HT1080 (cell line): ENCODE measurements at regions not wholly inside any gene's neighbourhood (a gene's known extent, or its start where the extent isn't known, plus 50 kb on each side); places are given as distances from the start of the nearest gene placed in this dataset.

Source experiments
- DNase-seq: peaks from one replicate; pipeline ENCODE4 v3.0.0-alpha.2; 2015; ENCODE audit warnings: low read depth

DNA sequence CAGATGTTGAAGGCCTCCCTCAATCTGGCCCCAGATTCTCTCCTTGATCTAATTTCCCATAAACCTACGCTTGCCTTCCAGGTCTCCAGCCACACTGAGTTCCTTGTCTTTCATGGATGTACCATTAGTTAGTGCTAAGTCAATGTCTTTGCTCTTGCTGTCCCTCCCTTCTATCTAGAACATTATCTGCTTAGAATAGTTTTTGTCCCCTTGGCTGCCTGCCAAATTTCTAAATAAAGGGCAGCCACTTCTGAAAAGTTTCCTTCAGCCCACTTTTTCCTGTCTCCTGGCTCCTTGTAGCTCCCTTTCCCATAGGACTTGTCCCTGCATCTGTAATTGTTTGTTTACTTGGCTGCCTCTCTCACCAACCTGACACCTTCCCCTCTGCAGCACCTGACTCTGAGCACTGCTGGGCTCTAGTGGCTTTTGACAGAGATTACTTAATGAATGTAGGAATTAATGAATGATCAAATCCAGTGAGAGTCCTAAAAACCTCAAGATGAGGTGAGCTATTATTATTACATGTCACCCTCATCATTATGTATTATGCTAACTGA, 58.3 kb downstream of the CXCL12 start:
- DNase-seq: no peak

DNA sequence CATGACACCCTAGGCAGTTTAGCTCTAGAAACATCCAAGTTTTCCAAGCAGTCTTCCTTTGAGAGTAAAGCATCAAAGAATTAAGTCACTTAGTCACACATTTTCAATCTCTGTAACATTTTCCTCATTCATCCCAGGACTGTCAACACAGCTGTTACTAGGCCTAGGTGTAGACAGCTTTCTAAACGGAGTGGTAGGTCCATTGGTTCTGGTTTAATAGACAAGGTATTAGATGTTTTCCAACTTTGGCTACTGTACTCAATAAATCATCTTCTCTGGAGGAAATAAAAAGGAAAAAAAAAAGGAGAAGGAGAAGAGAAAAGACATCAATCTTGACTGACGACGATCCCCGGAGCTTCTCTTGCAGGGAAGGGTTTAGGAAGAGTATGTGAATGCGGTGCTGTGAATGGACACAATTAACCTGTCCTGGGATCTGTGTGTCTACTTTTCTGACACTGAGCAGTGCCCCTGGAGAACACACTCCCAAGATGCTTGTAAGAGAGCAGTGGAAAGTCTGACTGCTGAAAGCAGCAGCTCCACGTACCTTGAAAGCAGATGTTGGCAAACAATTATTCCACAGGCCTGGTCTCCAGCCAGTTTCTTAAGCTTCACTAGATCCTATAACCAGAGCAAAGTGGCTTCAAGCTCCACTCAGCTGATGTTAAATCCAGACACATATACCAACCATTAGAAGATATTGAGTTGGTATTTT, 59.1 kb downstream of the CXCL12 start:
- no peak for DNase-seq

DNA sequence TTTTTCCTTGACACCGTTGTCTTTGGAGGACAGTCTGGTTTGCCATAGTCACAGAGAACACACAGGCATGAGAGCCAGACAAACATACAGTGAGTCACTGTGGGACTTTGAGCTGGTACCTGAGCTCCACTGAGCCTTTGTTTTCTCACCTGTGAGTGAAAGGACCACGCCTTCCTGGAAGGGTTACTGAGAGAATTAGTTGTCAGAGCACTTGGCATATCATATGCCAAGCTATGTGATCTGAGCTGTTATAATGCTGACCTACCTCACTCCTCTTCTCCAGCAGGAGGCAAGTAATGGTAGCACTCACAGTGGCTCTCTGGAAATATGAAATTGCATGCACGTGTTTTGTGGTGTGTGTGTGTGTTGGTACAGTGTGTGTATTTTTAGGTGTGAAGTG, 59.7 kb downstream of the CXCL12 start:
- no peak for DNase-seq

DNA sequence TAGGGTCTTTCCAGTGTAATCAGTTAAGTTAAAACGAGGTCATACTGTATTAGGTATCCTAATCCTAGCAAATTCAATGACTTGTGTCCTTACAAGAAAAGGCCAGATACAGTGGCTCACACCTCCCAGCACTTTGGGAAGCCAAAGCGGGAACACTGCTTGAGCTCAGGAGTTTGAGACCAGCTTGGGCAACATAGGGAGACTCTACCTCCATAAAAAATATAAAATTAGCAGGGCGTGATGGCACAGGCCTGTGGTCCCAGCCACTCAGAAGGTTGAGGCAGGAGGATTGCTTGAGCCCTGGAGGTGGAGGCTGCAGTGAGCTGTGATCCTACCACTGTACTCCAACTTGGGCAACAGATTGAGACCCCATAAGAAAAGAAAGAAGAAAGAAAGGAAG, 61.1 kb downstream of the CXCL12 start:
- DNase-seq: no peak

DNA sequence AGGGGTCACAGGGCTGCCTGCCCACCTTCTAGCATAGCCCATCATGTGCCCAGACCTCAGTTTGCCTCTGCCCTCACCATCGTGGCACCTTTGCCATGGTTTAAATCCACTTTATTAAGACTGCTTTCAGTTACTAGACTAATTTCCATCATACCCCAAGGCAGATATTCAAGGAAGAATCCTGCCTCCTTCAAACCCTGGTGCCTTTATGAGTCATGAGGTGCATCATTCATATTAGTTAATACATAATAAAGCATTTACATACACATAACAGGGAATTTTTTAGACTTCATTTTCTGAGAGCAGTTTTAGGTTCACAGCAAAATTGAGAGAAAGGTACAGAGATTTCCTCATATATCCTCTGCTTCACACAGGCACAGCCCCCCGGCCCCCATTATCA, 62.8 kb downstream of the CXCL12 start:
- no peak for DNase-seq

DNA sequence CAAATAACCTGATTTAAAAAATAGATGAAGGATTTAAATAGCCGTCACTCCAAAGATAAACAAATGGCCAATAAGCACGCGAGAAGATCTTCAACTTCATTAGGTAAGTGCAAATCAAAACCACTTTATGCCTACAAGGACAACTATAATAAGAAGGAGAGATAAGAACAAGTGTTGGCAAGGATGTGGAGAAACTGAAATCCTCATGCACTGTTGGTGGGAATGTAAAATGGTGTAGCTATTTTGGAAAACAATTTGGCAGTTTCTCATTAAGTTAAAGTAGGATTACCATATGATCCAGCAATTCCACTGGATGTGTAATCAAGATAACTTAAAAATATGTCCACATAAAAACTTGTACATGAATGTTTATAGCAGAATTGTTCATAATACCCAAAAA, 64.1 kb downstream of the CXCL12 start:
- DNase-seq: no peak

DNA sequence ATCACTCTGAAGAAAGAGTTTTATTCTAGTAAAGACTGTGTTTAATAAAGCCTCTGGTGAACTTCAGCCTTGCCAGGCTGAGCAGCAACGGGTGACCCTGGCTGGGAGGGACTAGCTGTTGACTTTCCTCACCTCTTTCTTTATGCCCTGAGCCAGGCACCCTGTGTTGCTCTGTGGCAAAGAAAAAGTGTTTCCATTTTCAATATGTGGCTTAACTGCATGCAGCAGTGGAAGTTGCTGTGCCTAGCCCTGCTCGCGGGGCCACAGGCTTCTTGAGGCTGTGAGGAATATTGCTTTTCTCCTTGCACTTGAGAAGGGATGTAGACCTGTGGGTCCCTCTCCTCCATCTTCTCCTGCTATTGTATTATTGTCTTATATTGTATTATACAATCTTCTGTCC, 67.0 kb downstream of the CXCL12 start:
- DNase-seq: no peak

DNA sequence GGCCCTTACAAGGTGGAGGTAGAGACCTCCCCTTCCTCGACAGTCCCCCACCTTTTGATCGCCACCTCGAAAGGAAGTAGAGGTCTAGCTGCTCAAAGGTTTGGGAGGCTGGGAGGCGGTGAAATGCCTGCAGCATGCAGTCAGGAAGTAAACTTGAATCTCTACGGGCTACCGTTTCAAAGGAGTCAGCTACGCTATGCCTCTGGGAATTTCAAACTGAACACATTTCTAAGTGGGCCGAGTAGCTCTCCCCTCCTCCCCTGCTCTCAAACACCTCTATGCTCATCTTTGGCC, 68.0 kb downstream of the CXCL12 start:
- DNase-seq: no peak

DNA sequence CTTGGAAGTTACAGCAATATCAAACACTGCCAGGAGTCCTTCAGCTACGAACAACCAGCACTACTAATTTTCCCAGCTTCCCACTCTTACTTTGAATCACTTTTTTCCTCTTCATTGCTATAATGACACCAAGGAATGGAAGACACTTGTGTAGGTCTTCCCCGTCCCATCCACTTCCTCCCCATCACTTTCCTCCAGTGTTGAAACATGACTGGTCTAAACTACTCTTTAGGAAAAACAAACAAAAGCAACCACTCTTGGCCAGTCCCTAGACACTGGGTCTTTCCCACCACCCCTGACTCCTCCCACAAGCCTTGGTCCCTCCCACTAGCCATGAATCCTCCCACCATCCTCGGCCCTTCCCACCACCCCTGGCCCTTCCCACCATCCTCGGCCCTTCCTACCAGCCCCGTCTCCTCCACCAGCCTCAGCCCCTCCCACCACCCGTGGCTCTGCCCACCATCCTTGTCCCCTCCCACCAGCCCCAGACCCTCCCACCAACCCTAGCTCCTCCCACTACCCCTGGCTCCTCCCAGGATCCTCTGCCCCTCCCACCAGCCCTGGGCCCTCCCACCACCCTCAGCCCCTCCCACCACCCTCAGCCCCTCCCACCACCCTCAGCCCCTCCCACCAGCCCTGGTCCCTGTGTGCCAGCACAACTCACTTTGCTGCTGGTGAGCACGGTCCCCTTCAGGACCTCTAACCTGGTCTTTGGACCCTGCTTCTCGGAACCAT, 68.5 kb downstream of the CXCL12 start:
- no peak for DNase-seq

DNA sequence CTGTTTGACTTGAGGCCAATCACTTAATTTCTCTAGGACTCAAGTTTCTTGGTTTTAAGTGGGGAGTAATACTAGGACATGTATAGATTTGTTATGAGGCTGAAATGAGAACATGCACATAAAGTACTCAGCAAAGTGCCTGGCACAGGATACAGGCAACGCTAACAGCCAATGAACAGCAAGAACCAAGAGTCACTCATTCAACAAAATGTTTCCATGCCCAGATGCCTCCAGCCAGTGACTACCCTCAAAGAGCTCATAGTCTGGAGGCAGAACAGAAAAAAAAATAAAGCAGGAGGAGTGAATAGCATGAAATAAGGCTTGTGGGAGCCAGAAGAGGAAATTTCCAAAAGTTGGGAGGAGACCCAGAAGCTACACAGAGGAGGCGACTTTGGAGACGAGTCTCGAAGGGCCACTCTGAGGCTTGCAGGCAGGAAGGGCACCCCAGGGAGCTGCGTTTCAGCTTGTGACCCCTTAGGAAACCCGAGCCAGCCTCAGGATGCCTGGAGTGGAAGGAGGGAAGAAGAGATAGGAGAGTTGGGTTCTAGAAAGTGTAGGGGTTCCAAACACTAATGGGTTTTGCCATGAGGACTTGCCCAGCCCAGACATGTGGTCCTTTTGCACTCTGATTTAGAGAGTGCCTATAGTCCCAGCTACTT, 70.0 kb downstream of the CXCL12 start:
- DNase-seq: no peak

DNA sequence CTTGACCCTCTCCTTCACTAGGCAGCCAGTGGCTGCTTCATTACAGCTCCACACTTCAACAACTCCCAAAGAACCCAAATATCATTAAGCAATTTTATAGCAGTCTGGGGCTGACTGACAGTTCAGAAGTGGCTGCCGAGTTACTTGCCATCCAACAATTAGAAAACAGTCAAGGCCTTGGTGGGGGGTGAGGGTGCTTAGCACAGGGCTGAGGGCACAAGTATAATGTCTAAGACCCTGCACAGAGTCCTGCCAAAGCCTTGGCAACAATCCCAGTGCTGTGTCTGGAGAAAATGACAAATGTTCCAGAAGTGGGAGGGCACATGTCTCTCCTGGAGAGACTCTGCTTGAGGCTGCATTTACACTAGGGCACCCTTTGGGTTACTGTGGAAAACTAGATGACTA, 71.1 kb downstream of the CXCL12 start:
- DNase-seq: no peak

DNA sequence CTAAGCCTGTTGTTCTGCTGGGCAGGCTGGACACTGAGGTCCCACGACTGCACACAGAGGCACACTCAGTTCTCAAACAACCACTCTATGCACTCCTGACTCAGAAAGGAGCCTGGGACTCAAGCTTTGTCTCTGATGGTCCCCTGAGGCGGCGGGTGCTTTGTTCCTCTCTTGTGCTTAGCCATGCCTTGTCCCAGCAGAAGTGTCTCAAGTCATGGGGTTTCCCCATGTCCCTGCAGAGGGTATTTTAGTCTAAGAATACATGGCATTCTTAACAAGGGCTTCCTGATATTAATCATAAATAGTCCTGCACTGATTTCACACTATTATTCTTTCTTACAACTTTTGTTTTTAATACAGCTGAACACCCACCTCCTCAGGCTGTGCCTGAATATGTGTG, 72.5 kb downstream of the CXCL12 start:
- no peak for DNase-seq

DNA sequence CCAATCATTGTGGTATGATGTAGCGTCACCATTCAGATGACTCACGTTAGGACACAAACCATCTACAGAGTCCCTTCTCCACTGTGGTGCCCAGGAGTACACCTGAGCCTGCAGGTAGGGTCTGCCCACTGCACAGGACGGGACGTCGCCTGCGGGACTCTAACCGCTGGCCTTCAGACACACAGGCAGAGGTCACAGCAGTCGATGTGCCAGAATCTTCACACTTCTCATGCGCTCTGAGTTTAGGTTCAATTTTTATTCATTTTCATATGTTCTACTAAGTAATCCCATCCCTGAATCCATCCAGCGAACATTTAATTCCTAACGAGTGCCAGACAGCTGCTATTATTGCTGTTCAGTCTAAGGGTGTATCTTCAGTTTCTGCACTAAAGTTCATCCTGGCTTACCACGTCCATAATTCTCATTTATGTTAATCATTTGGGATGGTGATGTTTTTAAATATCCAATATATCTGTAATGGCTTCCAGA, 73.3 kb downstream of the CXCL12 start:
- no peak for DNase-seq

DNA sequence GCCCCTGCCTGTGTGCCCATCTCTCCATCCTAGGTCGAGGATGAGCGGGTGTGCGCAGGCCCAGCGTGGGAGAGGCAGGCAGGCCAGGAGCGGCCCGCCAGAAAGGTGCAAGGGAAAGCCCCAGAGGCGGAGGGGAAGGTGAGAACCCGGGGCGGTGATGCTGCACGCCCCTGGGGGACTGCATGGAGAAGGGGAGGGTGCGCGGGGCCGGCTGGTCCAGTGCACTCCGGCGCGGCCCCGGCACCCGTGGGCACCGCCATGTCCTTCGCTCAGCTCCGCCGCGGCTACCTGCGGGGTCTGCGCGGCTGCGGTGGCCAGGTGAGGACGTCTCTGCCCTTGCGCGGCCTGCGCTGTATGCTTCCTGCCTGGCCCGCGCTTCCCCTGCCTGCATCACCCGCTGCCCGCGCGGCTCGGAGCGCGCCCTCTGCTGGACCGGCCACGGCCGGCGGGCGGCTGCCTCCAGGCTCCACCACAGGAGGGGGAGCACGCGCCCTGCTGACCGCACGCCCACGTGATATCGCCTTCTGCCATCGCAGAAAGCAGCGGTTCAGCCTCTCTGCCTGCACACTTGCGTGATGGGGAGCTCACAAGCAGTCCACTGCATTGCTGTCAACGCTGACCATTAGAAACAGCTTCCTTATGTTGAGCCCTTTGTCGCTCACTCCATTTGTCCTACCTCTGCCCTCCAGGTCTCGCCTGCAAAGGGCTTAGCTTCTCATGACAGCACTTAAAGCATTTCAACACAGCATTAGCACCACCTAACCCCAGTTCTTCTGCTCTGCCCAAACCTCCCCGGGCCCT, 73.9 kb downstream of the CXCL12 start:
- peak; percentile 47 for DNase-seq

DNA sequence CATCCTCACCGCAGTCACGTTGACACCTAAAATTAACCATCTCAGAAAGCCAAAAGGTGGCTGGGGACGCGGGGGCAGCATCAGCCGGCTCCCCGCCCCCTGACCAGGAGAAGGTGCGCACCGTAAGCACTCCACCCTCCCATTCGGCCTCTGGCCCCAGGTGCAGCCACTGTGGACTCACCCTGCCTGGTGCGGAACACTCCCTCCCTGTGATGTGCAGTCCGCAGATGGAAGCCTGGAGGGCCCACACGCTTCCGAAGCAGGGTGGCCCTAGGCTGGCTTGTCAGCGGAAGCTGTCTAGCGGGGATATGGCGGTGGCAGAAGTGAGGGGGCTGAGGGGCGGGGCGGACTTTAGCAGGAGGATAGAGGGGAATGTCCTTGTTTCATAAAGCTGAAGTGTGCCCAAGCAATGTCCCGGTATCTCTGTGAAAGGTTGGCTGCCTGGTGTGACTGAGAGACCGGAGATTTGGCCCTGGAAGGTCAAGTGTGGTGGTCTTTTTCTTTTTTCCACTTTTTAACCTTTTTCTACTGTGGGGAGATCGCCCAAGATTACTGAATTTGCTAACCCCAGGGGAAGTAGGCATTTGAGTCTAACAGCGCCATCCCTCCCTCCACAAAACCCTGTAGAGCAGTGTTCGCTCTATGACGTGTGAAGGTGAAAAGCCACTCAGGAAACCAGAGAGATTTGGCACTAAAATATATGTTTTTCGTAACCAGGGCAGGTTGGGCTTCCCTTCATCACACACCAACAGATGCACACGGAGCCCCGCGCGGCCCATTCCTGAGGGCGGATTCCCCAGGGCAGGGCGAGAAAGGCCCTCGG, 74.7 kb downstream of the CXCL12 start:
- DNase-seq: no peak

DNA sequence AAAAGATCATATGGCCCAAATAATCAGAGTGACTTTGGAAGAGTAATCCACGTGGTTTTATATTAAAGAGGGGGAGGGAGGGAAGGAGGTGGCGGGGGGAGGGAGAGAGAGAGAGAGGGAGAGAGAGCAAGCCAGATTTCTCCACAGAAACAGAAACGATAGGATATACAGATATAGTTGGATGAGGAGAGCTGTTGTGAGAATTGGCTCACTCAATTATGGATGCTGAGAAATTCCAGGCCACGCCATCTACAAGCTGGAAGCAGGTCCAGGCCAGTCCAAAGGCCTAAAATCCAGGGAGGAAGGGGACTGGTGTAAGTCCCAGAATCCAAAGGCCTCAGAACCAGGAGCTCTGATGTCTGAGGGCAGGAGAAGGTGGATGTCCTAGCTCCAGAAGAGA, 75.5 kb downstream of the CXCL12 start:
- DNase-seq: no peak

DNA sequence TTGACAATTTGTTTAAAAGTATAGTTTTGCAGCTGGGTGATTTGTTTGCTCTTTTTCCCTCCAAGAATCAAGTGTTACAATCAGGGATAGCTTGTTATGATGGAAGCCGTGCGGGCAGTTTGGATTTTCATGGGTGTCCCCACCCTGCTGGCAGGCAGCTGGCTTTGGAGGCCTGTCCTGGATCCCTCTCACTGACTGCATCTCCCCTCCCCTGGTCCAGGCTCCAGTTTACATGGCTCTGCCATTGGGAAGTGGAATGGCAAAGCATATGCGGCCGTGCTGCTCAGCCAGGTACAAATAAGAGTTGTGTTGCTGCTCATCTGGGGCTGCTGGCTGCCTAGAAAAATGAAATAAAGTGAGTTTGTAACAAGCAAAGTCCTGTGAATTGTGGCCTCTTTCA, 76.0 kb downstream of the CXCL12 start:
- no peak for DNase-seq

DNA sequence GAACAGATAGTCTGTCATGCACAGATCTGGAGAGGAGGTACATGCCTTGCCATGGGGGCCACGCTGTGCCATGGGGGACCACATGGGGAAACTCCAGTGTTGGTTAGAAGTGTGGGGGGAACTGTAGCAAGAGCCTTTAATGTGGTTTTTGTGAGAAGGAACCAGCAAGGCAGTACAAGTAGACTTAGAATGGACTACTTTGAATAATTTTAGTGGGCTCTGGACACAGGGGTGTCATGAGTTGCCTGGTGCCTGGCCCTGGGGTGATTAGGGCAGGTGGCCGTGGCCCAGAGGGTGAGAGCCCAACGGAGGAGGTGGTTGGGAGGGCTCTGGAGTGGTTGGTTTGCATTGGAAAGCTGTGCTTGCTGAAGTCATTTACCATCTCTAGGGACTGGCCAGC, 77.2 kb downstream of the CXCL12 start:
- DNase-seq: no peak

DNA sequence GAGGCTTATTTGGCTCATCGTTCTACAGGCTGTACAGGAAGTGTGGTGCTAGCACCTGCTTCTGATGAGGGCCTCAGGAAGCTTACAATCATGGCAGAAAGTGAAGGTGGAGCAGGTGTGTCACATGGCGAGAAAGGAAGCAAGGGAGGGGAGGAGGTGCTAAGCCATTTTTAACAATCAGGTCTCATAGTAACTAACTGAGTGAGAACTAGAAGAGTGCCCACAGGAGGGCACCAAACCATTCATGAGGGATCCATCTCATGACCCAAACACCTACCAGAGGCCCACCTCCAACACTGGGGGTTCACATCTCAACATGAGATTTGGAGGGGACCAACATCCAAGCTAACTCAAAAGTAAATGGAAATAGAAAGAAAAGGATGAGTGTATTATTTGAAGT, 78.1 kb downstream of the CXCL12 start:
- DNase-seq: no peak

DNA sequence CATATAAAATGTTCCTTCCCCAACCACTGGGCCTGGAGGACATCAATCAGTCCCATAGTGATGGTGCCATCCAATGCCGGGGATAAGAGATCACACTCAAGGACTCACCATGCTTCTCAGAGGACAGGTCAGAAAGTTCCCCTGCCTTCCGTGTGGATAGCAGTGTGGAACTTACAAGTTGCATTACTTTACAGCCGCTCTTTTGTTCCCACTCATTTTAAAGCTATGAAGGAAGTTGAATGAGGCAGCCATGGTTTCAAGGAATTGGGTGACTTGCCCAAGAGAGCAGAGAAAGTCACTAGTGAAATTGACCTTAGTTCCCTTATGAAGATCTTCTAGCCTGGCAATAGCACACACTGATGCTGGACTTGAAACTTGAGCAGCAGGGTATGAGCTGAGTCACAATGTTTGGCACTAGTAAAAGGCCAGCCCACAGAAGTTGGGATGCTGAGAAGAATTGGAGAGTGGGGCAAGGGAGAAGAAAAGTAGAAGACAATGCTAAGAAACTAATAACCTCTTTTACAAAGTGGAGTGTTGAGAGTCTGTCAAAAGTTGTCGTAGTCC, 78.7 kb downstream of the CXCL12 start:
- peak; percentile 15 for DNase-seq
